ENCODE measurements at regions not wholly inside any gene's neighbourhood (a gene's known extent, or its start where the extent isn't known, plus 50 kb on each side); places are given as distances from the start of the nearest gene placed in this dataset.
"Not testable (repeated sequence)": the region's sequence is repeated elsewhere in the genome, so short reads cannot be mapped to it uniquely, and the experiment has no call there.

- no peak for DNase-seq (ENCODE audit: low read depth in 2 of 3, low spot score in 1 of 3)
Observed at GRCh38 chrX:128653524-128654060, 601.4 kb upstream of the ACTRT1 start.

- no peak for DNase-seq (ENCODE audit: low read depth in 2 of 3, low spot score in 1 of 3)
Observed at GRCh38 chrX:128650326-128650725, 598.1 kb upstream of the ACTRT1 start.

GRCh38 chrX:128634754-128635153, 582.6 kb upstream of the ACTRT1 start:
- no peak for DNase-seq (ENCODE audit: low read depth in 2 of 3, low spot score in 1 of 3)

- DNase-seq (ENCODE audit: low read depth in 2 of 3, low spot score in 1 of 3): no peak
Observed at GRCh38 chrX:128623361-128623760, 571.2 kb upstream of the ACTRT1 start.

- no peak for DNase-seq (ENCODE audit: low read depth in 2 of 3, low spot score in 1 of 3)
Observed at GRCh38 chrX:128622296-128622695, 570.1 kb upstream of the ACTRT1 start.

GRCh38 chrX:128619490-128619889, 567.3 kb upstream of the ACTRT1 start:
- DNase-seq (ENCODE audit: low read depth in 2 of 3, low spot score in 1 of 3): no peak

- no peak for DNase-seq (ENCODE audit: low read depth in 2 of 3, low spot score in 1 of 3)
Observed at GRCh38 chrX:128616933-128617332, 564.7 kb upstream of the ACTRT1 start.

GRCh38 chrX:128606817-128607216, 554.6 kb upstream of the ACTRT1 start:
- DNase-seq (ENCODE audit: low read depth in 2 of 3, low spot score in 1 of 3): not testable (repeated sequence)

- DNase-seq (ENCODE audit: low read depth in 2 of 3, low spot score in 1 of 3): not testable (repeated sequence)
Observed at GRCh38 chrX:128606357-128606756, 554.2 kb upstream of the ACTRT1 start.

GRCh38 chrX:128601706-128602105, 549.5 kb upstream of the ACTRT1 start:
- DNase-seq (ENCODE audit: low read depth in 2 of 3, low spot score in 1 of 3): no peak

GRCh38 chrX:128599632-128600031, 547.4 kb upstream of the ACTRT1 start:
- no peak for DNase-seq (ENCODE audit: low read depth in 2 of 3, low spot score in 1 of 3)

GRCh38 chrX:128582036-128582435, 529.8 kb upstream of the ACTRT1 start:
- no peak for DNase-seq (ENCODE audit: low read depth in 2 of 3, low spot score in 1 of 3)

- DNase-seq (ENCODE audit: low read depth in 2 of 3, low spot score in 1 of 3): no peak
Observed at GRCh38 chrX:128581615-128582014, 529.4 kb upstream of the ACTRT1 start.

- DNase-seq (ENCODE audit: low read depth in 2 of 3, low spot score in 1 of 3): no peak
Observed at GRCh38 chrX:128543114-128543513, 490.9 kb upstream of the ACTRT1 start.

GRCh38 chrX:128518508-128518907, 466.3 kb upstream of the ACTRT1 start:
- no peak for DNase-seq (ENCODE audit: low read depth in 2 of 3, low spot score in 1 of 3)

- no peak for DNase-seq (ENCODE audit: low read depth in 2 of 3, low spot score in 1 of 3)
Observed at GRCh38 chrX:128517691-128518090, 465.5 kb upstream of the ACTRT1 start.

- DNase-seq (ENCODE audit: low read depth in 2 of 3, low spot score in 1 of 3): no peak
Observed at GRCh38 chrX:128504496-128504895, 452.3 kb upstream of the ACTRT1 start.

- no peak for DNase-seq (ENCODE audit: low read depth in 2 of 3, low spot score in 1 of 3)
Observed at GRCh38 chrX:128464116-128464515, 411.9 kb upstream of the ACTRT1 start.

GRCh38 chrX:128460835-128461234, 408.6 kb upstream of the ACTRT1 start:
- no peak for DNase-seq (ENCODE audit: low read depth in 2 of 3, low spot score in 1 of 3)

GRCh38 chrX:128458888-128459287, 406.7 kb upstream of the ACTRT1 start:
- no peak for DNase-seq (ENCODE audit: low read depth in 2 of 3, low spot score in 1 of 3)

GRCh38 chrX:128457674-128458073, 405.5 kb upstream of the ACTRT1 start:
- DNase-seq (ENCODE audit: low read depth in 2 of 3, low spot score in 1 of 3): no peak

GRCh38 chrX:128439159-128439558, 387.0 kb upstream of the ACTRT1 start:
- no peak for DNase-seq (ENCODE audit: low read depth in 2 of 3, low spot score in 1 of 3)

- no peak for DNase-seq (ENCODE audit: low read depth in 2 of 3, low spot score in 1 of 3)
Observed at GRCh38 chrX:128438082-128438481, 385.9 kb upstream of the ACTRT1 start.
